ENCODE measurements at regions not wholly inside any gene's neighbourhood (a gene's known extent, or its start where the extent isn't known, plus 50 kb on each side); places are given as distances from the start of the nearest gene placed in this dataset.
"Not testable (repeated sequence)": the region's sequence is repeated elsewhere in the genome, so short reads cannot be mapped to it uniquely, and the experiment has no call there.

DNA sequence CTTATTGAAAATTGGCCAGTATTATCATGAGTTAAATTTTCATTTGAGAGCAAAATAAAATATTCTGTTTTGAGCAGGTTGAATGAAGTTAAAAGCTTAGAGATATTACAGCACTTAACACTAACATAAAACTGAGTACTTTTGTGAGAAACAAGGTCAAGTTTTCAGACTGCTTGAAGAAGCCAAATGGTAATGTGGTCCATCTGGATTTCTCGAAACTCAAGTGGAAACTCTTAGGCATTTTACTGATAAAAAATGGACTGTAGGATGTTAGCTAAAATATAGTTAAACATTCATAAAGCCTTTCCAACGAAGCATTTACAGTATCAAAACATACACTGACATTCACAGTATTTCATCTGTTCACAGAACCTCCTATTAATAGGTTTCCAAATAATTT lies 528.1 kb upstream of the SEMA3D start:
- DNase-seq (ENCODE audit: low spot score): no peak

DNA sequence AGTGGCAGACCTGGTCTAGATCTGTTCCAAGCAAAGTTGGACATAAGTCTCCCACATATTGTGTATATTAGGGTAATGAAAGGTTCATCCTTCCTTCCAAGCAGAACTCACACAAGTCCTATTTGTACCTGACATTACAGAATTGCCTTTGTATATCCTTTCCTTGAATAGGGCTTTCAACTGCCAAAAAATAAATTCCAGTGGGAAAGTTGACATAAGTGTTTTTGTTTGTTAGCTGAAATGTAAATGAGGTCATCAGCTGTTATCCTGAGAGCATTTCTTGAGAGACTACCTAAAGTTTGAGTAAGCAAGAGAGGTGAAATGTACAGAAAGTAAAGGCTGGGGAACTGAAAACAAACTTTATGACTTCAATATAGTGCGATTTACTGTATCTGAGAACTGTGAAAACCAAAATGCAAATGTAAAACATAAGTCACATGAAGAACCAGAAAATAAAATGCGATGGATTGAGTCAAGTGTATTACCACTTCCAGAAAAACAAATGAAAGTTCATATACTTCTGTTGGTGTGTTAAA lies 527.3 kb upstream of the SEMA3D start:
- DNase-seq (ENCODE audit: low spot score): no peak

DNA sequence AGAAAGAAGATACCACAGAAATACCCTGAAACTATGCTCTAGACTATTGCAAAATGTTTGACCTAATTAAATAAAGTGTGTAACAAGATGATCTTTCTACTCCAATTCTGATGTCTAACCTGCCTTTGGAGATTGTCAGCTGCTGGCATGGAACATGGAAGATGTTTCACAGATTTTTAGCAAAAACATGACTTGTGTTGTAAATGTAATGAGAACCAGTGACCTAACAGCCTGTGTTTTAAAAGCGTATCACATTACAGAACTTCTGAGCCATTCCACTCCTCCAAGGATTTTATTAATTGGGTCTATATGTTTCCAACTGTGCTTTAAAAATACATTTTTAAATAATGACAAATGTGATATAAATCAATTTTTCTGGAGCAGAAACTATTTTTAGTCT lies 526.3 kb upstream of the SEMA3D start:
- DNase-seq (ENCODE audit: low spot score): no peak

DNA sequence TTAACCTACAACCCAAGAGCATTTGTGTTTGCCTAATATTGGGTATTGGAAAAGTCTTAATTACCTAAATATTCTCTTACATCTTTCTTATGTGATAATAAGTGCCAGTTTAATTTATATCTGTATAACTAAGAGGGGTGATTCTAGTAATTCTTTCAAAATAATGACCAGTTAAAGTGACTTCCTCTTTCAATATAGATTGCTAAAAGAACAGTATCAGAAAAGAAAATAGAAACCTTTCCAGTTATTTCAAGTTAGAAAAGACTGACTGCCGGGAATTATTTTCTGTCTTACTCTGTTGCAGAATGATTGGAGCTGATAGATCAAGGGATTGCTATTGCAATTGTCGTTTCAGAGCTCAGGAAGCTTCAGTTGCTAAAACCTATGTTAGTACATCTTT lies 525.0 kb upstream of the SEMA3D start:
- DNase-seq (ENCODE audit: low spot score): no peak

DNA sequence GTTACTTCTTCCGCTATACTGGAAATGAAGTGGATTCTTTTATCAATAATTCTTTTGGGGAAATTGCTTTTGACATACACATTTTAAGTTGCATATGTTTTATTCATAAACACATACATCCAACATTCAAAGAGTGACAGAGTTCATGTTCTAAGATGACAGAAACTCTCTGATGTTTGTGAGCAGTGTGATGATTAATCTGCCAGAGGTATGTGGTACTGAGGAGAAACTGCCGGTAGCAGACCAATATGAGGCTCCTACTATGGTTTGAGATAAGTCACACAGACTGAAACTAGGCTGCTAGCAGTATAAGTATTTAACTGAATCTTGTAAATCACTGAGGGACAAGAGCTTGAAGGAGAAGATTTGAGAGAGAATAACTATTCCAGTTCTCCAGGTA lies 524.1 kb upstream of the SEMA3D start:
- no peak for DNase-seq (ENCODE audit: low spot score)

DNA sequence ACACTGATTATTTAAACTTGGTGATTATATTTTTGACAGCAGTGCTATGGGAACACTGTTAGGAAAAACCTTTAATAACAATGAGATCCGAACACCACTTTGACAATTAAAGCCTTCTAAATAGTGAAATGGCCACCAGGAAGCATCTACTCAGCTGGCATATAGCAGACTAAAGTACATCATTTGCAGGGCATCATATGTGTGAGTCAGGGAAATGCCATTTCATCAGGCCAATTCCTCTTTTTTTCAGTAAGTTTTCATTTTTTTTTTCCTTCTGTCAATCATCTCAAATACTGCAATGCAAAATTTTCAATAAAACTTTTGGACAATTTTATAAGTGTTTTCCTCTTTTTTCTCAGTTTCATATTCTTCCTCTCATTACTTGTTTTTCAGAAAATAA lies 521.4 kb upstream of the SEMA3D start:
- no peak for DNase-seq (ENCODE audit: low spot score)

DNA sequence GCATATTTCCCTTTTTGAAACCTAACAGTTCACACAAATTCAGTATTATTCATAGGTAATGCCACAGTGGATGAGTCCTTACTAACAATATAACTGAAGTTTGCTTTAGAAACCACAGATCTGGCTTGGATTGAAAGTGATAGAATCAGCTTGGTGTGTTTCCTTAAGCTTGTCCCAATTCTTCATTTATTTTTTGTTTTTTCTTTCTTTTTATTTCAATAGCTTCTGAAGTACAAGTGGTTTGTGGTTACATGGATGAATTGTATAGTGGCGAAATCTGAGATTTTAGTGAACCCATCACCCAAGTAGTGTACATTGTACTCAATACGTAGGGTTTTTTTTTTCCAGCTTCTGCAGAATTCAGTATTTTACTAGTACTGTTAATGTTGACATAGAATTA lies 518.2 kb upstream of the SEMA3D start:
- no peak for DNase-seq (ENCODE audit: low spot score)

DNA sequence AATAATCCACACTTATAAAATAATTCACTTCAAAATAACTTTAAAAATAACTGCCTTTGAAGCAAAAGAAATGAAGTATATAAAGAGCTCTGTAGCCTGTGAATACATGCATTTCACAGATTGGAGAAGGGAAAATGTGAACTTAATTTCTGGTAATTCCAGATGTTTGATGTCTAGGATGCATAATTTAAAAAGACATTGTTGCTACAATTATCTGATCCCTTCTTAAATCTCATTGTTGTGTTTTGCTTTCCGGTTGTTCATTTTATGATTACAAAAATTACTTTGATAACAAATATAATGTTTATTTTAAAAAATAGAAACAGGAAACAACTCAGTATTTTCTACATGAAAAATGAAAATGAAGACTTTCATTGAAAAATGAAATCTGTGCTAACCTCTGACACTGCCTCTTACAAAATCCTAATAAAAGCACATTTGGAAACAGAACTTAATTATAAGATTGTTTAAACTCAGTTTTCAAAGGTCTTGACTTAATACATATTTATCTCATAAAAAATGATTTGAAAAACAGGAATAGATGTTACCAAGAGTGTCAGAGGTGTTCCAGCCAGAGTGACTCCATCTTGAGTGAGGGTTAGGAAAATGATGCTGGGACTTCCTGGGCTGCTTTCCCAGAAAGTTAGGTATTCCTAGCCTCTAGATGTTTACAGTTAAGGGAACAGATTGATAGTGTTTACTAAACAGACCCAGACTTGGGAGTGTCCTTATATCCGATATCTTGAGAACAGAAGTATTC lies 516.6 kb upstream of the SEMA3D start:
- DNase-seq (ENCODE audit: low spot score): no peak

DNA sequence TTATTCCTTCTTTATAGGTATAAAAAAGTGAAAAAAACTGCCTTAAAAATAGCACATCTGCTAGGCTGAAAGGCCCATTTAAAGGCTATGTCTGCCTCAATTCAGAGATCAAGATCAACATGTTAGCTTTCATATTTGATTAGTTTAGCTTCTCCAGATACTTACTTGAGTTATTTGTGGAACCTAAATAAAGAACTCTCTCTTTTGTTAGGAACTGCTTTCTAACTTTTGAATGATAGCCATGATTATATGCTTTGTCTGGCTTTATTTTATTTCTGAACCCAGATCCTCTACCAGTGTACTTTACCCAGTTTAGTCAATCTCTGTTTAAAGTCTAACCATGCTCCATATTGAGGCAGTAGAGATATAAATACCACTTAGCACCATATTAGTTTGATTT lies 515.5 kb upstream of the SEMA3D start:
- DNase-seq (ENCODE audit: low spot score): no peak

DNA sequence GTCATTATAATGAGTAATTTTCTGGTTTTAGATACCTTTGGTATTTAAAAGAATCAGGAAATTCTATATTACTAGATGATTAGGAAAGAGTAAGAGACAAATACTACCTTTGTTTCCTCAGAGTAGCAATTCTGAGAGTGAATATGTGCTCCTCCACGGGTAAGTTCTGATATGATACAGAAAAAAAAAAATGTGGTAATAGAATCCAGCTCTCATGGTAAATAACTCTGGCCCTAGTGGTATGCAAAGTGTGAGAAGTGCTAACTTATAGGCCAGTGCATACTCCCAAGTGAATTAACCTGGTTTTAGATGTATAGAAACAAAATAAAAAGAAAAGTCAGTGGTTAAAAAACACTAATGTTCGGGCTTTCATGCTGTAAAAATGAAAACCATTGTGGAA lies 512.6 kb upstream of the SEMA3D start:
- DNase-seq (ENCODE audit: low spot score): no peak

DNA sequence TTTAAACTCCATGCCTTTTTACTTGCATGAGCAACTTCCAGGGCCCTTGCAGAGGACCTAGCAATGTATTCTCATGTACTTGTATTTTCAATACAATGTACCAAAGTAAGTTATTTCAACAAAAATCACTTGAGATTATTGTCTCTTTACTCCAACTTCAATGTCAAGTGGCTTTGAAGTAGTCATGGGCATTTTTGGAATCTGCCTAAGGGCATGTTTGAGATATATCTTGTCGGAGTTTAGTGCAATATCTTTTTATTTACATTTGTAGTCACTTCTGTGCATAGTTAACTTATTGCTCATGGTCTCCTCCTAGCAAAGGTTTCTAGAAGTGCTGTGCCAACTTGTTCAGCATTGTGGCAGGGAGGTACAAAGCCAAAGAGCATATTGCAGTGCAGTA lies 508.7 kb upstream of the SEMA3D start:
- no peak for DNase-seq (ENCODE audit: low spot score)

DNA sequence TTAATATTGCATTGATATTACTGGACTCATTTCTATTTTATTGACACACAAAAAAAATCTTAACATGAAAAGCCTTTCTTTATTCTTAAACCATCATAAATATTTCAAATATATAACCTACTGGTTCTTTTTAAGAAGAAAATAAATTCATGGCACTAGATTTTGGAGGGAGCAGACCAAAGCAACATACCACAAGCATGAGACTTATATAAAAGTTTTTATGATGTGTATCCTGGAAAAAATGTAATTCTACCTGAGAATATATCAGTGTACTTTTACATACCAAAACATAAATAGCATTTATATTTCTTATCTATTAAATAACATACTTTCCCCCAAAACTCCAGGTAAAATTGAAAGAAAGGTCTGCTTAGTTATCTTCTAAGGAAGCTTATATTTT lies 508.2 kb upstream of the SEMA3D start:
- no peak for DNase-seq (ENCODE audit: low spot score)

DNA sequence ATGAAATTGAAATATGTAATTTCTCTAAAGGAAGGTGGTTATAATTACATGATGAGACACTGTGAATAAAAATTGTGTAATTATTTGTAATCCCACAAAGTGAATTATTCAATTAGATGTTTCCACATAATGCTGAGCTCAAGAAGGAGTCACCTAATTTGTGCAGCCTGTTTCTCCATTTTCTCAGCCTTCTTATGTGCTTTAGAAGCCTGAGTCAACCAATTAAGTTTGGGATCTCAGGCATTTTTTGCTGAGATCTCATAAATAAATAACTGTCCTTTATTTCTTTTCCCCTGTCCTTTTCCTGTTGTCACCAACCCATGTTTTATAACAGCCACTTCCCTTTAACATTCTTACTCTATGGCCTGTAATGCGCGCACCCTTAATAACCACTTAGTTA lies 506.5 kb upstream of the SEMA3D start:
- no peak for DNase-seq (ENCODE audit: low spot score)

DNA sequence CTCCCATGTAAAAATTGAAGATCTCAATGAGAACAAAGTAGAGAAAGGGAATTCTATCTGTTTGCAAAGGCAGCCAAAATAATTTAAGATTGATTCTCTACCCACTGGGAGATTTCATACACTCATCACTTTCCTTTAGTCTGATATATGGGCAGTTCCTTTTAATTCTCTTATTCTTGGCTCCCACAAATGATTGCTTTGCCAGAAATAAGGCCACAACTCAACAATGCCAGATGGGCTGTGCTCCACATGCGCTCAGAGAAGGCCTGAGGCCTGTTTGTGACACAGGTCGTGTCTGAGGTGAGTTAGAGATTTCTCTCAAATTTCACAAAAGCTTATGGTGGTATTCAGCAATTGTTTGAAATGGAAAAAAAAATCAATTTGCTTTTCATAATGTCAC lies 501.9 kb upstream of the SEMA3D start:
- no peak for DNase-seq (ENCODE audit: low spot score)

DNA sequence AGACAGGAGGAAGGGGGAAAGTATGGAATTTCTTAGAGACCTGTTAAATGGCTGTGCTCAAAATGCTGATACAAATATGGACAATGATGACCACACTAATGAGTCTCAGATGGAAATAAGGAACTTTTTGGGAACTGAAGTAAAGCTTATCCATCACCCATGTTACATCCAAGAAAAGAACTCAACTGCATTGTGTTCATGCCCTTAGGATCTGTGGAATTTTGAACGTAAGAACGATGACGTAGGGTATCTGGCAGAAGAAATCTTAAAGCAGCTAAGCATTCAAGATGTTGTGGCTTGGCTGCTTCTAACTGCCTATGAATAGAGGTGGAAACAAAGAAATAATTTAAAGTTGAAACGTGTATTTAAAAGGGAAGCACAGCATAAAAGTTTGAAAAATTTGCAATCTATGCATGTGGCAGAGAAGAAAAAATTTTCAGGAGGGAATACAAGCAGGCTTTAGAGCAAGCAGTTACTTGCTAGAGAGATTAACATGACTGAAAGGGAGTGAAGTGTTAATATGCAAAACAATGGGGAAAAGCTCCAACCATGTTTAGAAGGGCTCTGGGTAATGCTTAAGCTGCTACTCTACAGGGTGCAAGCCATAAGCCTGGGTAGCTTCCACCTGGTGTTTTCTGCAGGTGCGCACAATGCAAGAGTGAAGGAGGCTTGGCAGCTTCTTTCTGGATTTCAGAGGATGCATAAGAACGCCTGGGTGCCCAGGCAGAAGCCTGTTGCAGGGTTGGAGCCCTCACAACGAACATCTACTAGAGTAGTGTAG lies 499.7 kb upstream of the SEMA3D start:
- no peak for DNase-seq (ENCODE audit: low spot score)

DNA sequence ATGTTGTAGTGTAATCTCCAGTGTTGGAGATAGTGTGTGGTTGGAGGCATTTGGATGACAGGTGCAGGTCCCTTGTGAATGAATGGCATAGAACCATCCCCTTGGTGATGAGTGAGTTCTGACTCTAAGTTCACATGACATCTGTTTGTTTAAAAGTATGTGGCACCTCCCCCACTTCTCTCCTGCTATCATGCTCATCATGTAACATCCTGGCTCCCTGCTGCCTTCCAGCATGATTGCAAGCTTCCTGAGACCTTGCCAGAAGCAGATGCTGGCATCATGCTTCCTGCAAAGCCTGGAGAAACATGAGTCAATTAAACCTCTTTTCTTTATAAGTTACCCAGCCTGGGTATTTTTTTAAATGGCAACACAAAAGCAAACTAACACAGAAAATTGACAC lies 499.0 kb upstream of the SEMA3D start:
- DNase-seq (ENCODE audit: low spot score): no peak

DNA sequence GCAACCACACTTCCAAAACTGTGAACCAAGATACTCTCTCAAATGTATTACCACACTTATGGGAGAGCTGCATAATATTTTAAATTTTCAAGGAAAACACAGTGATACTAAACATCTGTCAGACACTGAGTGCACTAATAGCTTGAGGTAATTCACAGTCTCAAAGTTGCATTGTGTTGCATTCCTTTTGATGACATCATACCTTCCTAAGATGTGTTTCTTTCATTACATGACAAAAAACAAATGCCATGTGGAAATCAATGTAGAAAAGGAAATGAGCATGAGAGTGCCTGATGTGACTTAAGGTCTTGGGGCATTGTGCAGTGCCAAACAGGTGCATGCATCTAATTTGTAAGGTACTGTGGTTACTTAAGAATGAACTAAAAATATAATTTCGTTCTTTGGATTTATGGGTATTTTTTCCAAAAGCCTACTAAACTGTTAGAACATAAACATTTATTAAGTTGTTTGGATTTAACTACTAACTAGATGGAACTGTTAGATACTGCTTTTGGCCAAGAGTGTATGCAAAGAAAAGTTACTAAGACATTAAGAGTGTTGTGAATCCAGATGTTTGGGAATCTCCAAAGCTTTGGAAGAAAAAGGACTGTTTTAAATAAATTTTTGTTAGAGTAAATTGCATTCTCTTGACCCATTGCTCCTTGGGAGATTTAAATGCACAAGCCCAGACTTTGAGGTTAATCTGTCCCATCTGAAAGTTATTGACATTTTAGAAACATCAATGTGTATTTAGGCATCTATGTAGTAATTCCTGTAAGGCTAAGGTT lies 496.2 kb upstream of the SEMA3D start:
- DNase-seq (ENCODE audit: low spot score): no peak

DNA sequence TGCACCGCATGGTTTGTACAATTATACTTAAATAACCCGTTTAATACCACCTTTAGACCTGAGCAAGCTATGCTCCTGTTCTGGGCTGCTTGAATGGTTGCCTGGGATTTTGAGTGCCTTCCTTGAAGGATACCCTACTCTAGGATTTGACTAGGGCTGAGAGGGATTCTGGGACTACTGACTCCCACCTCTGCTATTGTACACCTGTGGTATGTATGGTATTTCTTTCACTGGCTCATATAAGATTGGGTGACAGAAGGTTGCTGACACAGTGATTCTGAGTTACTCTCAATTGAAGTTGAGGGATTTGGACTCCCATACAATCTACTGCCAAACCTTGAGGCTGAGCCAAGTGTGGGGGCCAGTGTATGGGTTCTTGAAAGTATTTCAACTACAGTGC lies 494.4 kb upstream of the SEMA3D start:
- DNase-seq (ENCODE audit: low spot score): no peak

DNA sequence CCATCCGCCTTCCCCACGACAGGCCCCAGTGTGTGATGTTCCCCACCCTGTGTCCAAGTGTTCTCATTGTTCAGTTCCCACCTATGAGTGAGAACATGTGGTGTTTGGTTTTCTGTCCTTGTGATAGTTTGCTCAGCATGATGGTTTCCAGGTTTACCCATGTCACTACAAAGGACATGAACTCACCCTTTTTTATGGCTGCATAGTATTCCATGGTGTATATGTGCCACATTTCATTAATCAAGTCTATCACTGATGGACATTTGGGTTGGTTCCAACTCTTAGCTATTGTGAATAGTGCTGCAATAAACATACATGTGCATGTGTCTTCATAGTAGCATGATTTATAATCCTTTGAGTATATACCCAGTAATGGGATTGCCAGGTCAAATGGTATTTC lies 488.2 kb upstream of the SEMA3D start:
- not testable (repeated sequence) for DNase-seq (ENCODE audit: low spot score)

DNA sequence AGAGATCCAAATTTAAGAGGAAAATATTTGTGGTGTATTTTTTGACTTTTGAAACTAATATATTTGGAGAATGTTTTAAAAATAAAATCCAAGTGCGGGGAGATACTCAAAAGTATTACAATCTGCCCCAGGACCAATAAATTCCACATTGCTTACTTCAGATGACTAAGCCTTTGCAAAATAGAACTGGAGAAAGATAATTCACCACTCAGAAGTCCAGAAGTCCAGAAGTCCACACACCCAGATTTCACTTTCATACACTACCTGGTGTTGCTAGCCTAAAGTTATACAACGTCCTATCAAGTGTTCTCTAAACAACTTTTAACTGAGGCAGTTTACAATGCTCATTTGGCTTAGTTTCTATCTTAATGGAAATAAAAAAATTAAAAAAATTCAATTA lies 487.0 kb upstream of the SEMA3D start:
- DNase-seq (ENCODE audit: low spot score): no peak

DNA sequence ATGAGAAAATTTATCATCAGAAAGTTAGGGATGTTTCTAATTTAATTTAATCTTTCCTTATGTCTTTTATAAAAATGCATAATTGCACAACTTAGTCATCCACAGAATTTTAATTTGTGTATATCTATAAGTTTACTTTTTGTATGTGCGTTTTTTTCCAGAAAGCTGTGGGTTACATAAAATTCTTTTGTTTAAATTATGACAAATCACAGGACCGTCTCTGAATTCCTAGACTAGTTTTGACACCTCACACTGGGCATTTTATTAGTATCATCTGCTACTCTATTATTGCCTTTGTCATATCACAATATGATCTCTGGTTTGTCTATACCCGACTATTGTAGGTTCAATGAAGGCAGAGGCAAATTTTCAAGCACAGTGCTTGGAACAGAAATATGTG lies 482.4 kb upstream of the SEMA3D start:
- DNase-seq (ENCODE audit: low spot score): no peak

DNA sequence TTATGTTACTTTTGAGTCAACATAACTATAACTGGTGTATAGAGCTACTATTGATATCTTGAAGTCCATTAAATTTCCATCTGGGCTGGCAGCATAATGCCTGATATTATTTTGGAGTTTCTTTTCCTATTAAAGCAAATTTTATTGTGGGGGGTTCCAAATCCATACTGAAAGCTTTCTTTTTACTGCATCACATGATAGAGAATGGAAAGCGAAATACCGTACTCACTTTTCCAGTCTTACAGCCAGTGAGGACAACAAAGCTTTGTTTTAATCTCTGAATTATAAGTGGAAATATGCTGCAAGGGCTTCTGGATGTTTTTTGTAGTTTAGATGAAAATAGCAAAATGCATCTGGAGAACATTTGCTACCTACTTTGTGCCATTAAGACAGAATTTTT lies 477.5 kb upstream of the SEMA3D start:
- DNase-seq (ENCODE audit: low spot score): no peak

DNA sequence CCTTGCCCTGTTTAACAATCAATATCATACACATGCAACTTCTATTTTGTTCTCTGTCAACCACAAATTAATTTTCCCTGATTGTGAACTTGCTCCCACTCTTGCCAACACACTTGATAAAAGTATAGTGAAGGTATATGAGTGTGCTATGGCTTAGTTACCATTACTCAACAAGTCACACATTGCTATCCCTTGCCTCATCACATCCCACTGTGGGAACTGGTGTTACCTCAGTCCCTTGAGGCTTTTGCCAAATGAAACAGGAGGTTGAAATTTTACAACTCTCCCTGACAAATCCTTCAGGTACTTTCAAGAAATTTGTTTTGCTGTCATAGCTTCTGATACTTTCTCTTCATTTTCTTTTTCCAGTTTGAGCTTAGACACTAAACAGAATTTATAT lies 472.5 kb upstream of the SEMA3D start:
- no peak for DNase-seq (ENCODE audit: low spot score)
